ENCODE measurements at regions not wholly inside any gene's neighbourhood (a gene's known extent, or its start where the extent isn't known, plus 50 kb on each side); places are given as distances from the start of the nearest gene placed in this dataset.

DNA sequence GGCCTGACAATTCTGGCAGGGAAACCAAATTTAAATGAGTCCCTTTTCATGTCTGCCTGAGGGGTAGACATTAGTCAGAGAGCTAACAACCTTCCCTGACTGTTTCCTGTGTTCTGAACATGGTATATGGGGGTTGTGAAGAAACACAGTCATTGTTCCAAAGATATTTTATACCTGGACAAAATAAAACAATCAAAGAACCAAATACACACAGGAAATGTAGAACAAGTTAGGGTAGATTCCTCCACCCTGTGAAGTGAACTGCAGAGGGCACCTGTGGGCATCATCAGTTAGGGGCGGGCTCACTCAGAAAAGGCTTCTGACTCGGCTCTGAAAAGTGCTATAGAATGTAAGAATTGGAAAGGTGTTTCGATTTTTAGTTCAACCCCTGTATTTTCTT is 231.9 kb upstream of the CADM1 start:
- TF ChIP-seq CTCF (conservative IDR thresholded peaks at IDR 0.05; ENCODE audit: low read depth in 2 of 2): no peak; a peak in 1 of 4 replicates
- TF ChIP-seq, protein P1, sequence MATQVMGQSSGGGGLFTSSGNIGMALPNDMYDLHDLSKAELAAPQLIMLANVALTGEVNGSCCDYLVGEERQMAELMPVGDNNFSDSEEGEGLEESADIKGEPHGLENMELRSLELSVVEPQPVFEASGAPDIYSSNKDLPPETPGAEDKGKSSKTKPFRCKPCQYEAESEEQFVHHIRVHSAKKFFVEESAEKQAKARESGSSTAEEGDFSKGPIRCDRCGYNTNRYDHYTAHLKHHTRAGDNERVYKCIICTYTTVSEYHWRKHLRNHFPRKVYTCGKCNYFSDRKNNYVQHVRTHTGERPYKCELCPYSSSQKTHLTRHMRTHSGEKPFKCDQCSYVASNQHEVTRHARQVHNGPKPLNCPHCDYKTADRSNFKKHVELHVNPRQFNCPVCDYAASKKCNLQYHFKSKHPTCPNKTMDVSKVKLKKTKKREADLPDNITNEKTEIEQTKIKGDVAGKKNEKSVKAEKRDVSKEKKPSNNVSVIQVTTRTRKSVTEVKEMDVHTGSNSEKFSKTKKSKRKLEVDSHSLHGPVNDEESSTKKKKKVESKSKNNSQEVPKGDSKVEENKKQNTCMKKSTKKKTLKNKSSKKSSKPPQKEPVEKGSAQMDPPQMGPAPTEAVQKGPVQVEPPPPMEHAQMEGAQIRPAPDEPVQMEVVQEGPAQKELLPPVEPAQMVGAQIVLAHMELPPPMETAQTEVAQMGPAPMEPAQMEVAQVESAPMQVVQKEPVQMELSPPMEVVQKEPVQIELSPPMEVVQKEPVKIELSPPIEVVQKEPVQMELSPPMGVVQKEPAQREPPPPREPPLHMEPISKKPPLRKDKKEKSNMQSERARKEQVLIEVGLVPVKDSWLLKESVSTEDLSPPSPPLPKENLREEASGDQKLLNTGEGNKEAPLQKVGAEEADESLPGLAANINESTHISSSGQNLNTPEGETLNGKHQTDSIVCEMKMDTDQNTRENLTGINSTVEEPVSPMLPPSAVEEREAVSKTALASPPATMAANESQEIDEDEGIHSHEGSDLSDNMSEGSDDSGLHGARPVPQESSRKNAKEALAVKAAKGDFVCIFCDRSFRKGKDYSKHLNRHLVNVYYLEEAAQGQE (IDR thresholded peaks at IDR 0.05; ENCODE audit: unreplicated experiment): no peak
- TF ChIP-seq EZH2 (IDR thresholded peaks at IDR 0.05; ENCODE audit: low read depth, unreplicated experiment): no peak
- TF ChIP-seq POLR2AphosphoS5 (IDR thresholded peaks at IDR 0.05; ENCODE audit: low read depth): no peak
- no peak for TF ChIP-seq ZNF331 (CRISPR knock-in tag; IDR thresholded peaks at IDR 0.05; ENCODE audit: low read depth)
